ENCODE measurements at regions not wholly inside any gene's neighbourhood (a gene's known extent, or its start where the extent isn't known, plus 50 kb on each side); places are given as distances from the start of the nearest gene placed in this dataset.

DNA sequence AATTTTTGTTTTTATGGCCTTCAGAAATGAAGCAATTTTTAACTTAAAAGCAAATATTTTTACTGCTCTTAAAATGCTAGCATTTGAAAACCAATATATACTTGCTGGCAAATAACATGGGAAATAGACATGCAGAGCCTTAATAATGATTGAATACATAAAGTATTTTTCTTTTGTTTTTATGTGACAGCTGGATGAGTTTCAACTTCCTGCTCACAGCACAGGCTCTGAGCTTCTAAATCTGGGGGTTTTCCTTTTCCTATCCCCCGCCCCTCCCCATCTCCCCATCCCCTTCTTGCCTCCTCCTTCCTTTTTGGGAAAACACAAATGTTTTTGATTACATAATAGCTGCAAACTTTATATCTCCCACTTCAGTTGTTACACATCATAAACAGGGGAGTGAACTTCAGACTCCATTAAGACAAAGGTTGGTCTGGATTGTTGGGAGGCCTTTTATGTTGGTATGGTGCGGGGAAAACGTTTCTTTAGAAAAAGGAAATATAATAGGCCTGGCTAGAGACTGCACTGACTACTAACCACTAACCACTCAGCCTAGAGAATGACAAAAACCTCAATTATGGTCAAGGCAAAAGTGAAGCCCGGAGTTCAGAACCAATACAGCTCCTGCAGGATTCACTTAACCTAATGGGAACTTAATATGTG, 116.1 kb upstream of the GORAB start:
- intact Hi-C loops (cut with micrococcal nuclease) (no loop called here), in situ Hi-C loops (cut with MboI) (no loop called here)
- no peak overlapping the region for H3K27ac ChIP-seq (ENCODE audit: extremely low read depth, low read depth, low read length)
- H3K79me2 ChIP-seq (ENCODE audit: control insufficient read depth, insufficient read depth, low read length) = no peaks in the 10 kb centered on the region
- no peaks in the 10 kb centered on the region for H3K4me1 ChIP-seq (replicated peaks in 1 of 2; ENCODE audit: control insufficient read depth in 2 of 2, insufficient read depth in 2 of 2, low read length in 2 of 2)
- H2AFZ ChIP-seq (ENCODE audit: low read depth, low read length) = no peak overlapping the region
- DNase-seq (ENCODE audit: extremely low read depth in 1 of 4, low spot score in 3 of 4) (no peak), ATAC-seq (no peak), FAIRE-seq (no peak)
- no TSS peak for BruUV-seq (replicated peaks)
- TF ChIP-seq XRCC4 (IDR thresholded peaks at IDR 0.05; ENCODE audit: extremely low read depth, insufficient read depth, insufficient read length) (no peak), CBFA2T3 (IDR thresholded peaks at IDR 0.05) (no peak), ZNF165 (CRISPR knock-in tag; IDR thresholded peaks at IDR 0.05; ENCODE audit: borderline replicate concordance) (no peak), HNRNPLL (IDR thresholded peaks at IDR 0.05; ENCODE audit: low read depth, low read length, poor library complexity, severe bottlenecking) (no peak), SIN3B (IDR thresholded peaks at IDR 0.05; ENCODE audit: low read depth) (no peak), ZBED1 (IDR thresholded peaks at IDR 0.05) (no peak), RBM22 (IDR thresholded peaks at IDR 0.05; ENCODE audit: low read depth, low read length, poor library complexity, severe bottlenecking) (no peak), CREB3L1 (IDR thresholded peaks at IDR 0.05; ENCODE audit: borderline replicate concordance, low read depth) (no peak), FOXP1 (CRISPR knock-in tag; IDR thresholded peaks at IDR 0.05) (no peak), CBX3 (IDR thresholded peaks at IDR 0.05; ENCODE audit: borderline replicate concordance in 1 of 2, low read length in 2 of 2) (no peak), KLF6 (CRISPR knock-in tag; IDR thresholded peaks at IDR 0.05; ENCODE audit: borderline replicate concordance) (no peak)
- TF ChIP-seq, protein P1, sequence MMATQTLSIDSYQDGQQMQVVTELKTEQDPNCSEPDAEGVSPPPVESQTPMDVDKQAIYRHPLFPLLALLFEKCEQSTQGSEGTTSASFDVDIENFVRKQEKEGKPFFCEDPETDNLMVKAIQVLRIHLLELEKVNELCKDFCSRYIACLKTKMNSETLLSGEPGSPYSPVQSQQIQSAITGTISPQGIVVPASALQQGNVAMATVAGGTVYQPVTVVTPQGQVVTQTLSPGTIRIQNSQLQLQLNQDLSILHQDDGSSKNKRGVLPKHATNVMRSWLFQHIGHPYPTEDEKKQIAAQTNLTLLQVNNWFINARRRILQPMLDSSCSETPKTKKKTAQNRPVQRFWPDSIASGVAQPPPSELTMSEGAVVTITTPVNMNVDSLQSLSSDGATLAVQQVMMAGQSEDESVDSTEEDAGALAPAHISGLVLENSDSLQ (IDR thresholded peaks at IDR 0.05) = no peak
- TF ChIP-seq, protein P2, sequence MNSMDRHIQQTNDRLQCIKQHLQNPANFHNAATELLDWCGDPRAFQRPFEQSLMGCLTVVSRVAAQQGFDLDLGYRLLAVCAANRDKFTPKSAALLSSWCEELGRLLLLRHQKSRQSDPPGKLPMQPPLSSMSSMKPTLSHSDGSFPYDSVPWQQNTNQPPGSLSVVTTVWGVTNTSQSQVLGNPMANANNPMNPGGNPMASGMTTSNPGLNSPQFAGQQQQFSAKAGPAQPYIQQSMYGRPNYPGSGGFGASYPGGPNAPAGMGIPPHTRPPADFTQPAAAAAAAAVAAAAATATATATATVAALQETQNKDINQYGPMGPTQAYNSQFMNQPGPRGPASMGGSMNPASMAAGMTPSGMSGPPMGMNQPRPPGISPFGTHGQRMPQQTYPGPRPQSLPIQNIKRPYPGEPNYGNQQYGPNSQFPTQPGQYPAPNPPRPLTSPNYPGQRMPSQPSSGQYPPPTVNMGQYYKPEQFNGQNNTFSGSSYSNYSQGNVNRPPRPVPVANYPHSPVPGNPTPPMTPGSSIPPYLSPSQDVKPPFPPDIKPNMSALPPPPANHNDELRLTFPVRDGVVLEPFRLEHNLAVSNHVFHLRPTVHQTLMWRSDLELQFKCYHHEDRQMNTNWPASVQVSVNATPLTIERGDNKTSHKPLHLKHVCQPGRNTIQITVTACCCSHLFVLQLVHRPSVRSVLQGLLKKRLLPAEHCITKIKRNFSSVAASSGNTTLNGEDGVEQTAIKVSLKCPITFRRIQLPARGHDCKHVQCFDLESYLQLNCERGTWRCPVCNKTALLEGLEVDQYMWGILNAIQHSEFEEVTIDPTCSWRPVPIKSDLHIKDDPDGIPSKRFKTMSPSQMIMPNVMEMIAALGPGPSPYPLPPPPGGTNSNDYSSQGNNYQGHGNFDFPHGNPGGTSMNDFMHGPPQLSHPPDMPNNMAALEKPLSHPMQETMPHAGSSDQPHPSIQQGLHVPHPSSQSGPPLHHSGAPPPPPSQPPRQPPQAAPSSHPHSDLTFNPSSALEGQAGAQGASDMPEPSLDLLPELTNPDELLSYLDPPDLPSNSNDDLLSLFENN (IDR thresholded peaks at IDR 0.05; ENCODE audit: low read depth in 2 of 2, low read length in 2 of 2) = no peak
- H3K4me3 ChIP-seq = no peak overlapping the region
- H3K36me3 ChIP-seq (ENCODE audit: control insufficient read depth, insufficient read depth, low read length) = no peaks in the 10 kb centered on the region
- no peaks in the 10 kb centered on the region for H3K9me3 ChIP-seq (replicated peaks; ENCODE audit: control insufficient read depth, insufficient read depth, low read depth, low read length)
- ChIA-PET CTCF (ENCODE audit: low intra/inter-chr PET ratio) (no interaction called here), POLR2A (no interaction called here)
- no peak overlapping the region for H3K4me2 ChIP-seq (ENCODE audit: insufficient read depth, low read length)
- H3K27me3 ChIP-seq (ENCODE audit: control insufficient read depth in 2 of 2, insufficient read depth in 2 of 2, low read length in 2 of 2) = no peaks in the 10 kb centered on the region
- H3K9ac ChIP-seq (ENCODE audit: insufficient read depth in 1 of 2, low read depth in 2 of 2, low read length in 2 of 2) = no peak overlapping the region
- no peaks in the 10 kb centered on the region for H4K20me1 ChIP-seq (replicated peaks; ENCODE audit: control insufficient read depth, insufficient read depth, low read length)
- H3K9me1 ChIP-seq (ENCODE audit: control insufficient read depth, insufficient read depth, low read length) = no peaks in the 10 kb centered on the region
- WGBS (ENCODE audit: insufficient coverage, low coverage, missing lambda C conversion rate) = 0% methylated on average over 4 of the region's 4 CpGs
